ENCODE measurements at regions not wholly inside any gene's neighbourhood (a gene's known extent, or its start where the extent isn't known, plus 50 kb on each side); places are given as distances from the start of the nearest gene placed in this dataset.

GRCh38 chr11:114864896-114865295, 186.6 kb downstream of the NXPE2 start:
- H3K79me2 ChIP-seq (ENCODE audit: insufficient read depth, low read length) = no peaks in the 10 kb centered on the region
- H4K20me1 ChIP-seq (ENCODE audit: insufficient read depth, low read length) = no peaks in the 10 kb centered on the region
- DNase-seq (ENCODE audit: insufficient read length, low spot score, missing footprints) = no peak
- H3K27me3 ChIP-seq (ENCODE audit: insufficient read depth, low read length) = no peaks in the 10 kb centered on the region
- no peaks in the 10 kb centered on the region for H3K9me3 ChIP-seq (ENCODE audit: low read depth, low read length)
- no peak overlapping the region for H3K4me2 ChIP-seq (ENCODE audit: insufficient read depth, low read length)
- no peak overlapping the region for H3K27ac ChIP-seq (ENCODE audit: low read depth, low read length)
- no peaks in the 10 kb centered on the region for H3K4me1 ChIP-seq (ENCODE audit: insufficient read depth, low read length)
- no peak overlapping the region for H2AFZ ChIP-seq (ENCODE audit: low read length)
- no peaks in the 10 kb centered on the region for H3K36me3 ChIP-seq (ENCODE audit: insufficient read depth, low read length)
- no peak overlapping the region for H3K4me3 ChIP-seq (ENCODE audit: insufficient read depth, low read length)
- no peak for TF ChIP-seq CTCF (IDR thresholded peaks at IDR 0.05; ENCODE audit: extremely low read depth, low read depth, low read length)

DNA sequence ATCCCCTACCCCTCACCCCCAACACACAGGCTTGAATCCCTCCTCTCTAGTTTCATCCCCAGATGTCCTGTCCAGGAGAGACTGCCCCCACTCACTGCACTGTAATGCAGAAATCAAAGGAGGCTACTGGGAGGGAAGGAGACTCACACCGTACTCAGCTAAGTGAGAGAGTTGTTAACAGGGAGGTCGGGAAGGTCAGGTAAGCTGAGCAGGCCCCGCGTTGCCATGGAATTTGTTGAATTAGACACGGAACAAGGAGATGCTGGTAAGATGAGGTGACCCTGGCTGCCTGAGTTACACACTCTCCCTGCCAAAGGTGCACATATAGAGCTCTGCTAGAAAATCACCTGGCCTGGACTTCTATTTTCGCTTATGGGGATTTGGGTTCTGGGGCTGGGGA, 197.9 kb downstream of the NXPE2 start:
- no peak for DNase-seq (ENCODE audit: insufficient read length, low spot score, missing footprints)
- no peak for TF ChIP-seq CTCF (IDR thresholded peaks at IDR 0.05; ENCODE audit: extremely low read depth, low read depth, low read length)
- Histone ChIP-seq H4K20me1 (ENCODE audit: insufficient read depth, low read length) (no peaks in the 10 kb centered on the region), H3K4me3 (ENCODE audit: insufficient read depth, low read length) (no peak overlapping the region), H3K27ac (ENCODE audit: low read depth, low read length) (no peak overlapping the region), H3K4me2 (ENCODE audit: insufficient read depth, low read length) (no peak overlapping the region), H2AFZ (ENCODE audit: low read length) (no peak overlapping the region), H3K4me1 (ENCODE audit: insufficient read depth, low read length) (no peaks in the 10 kb centered on the region), H3K36me3 (ENCODE audit: insufficient read depth, low read length) (no peaks in the 10 kb centered on the region), H3K27me3 (ENCODE audit: insufficient read depth, low read length) (no peaks in the 10 kb centered on the region), H3K79me2 (ENCODE audit: insufficient read depth, low read length) (no peaks in the 10 kb centered on the region), H3K9me3 (ENCODE audit: low read depth, low read length) (no peaks in the 10 kb centered on the region)

- no peaks in the 10 kb centered on the region for H3K36me3 ChIP-seq (ENCODE audit: insufficient read depth, low read length)
- H3K27ac ChIP-seq (ENCODE audit: low read depth, low read length) = no peak overlapping the region
- no peaks in the 10 kb centered on the region for H3K4me1 ChIP-seq (ENCODE audit: insufficient read depth, low read length)
- no peak overlapping the region for H3K4me2 ChIP-seq (ENCODE audit: insufficient read depth, low read length)
- H3K79me2 ChIP-seq (ENCODE audit: insufficient read depth, low read length) = no peaks in the 10 kb centered on the region
- H2AFZ ChIP-seq (ENCODE audit: low read length) = no peak overlapping the region
- DNase-seq (ENCODE audit: insufficient read length, low spot score, missing footprints) = no peak
- no peaks in the 10 kb centered on the region for H3K27me3 ChIP-seq (ENCODE audit: insufficient read depth, low read length)
- H3K4me3 ChIP-seq (ENCODE audit: insufficient read depth, low read length) = no peak overlapping the region
- H3K9me3 ChIP-seq (ENCODE audit: low read depth, low read length) = no peaks in the 10 kb centered on the region
- H4K20me1 ChIP-seq (ENCODE audit: insufficient read depth, low read length) = no peaks in the 10 kb centered on the region
- no peak for TF ChIP-seq CTCF (IDR thresholded peaks at IDR 0.05; ENCODE audit: extremely low read depth, low read depth, low read length)
Observed at GRCh38 chr11:114877976-114878375, 199.6 kb downstream of the NXPE2 start.

GRCh38 chr11:114880442-114880841, 202.1 kb downstream of the NXPE2 start:
- H3K9me3 ChIP-seq (ENCODE audit: low read depth, low read length) = no peaks in the 10 kb centered on the region
- no peaks in the 10 kb centered on the region for H3K79me2 ChIP-seq (ENCODE audit: insufficient read depth, low read length)
- H3K4me2 ChIP-seq (ENCODE audit: insufficient read depth, low read length) = no peak overlapping the region
- H4K20me1 ChIP-seq (ENCODE audit: insufficient read depth, low read length) = no peaks in the 10 kb centered on the region
- H3K36me3 ChIP-seq (ENCODE audit: insufficient read depth, low read length) = no peaks in the 10 kb centered on the region
- no peaks in the 10 kb centered on the region for H3K4me1 ChIP-seq (ENCODE audit: insufficient read depth, low read length)
- DNase-seq (ENCODE audit: insufficient read length, low spot score, missing footprints) = no peak
- H3K27ac ChIP-seq (ENCODE audit: low read depth, low read length) = no peak overlapping the region
- H2AFZ ChIP-seq (ENCODE audit: low read length) = no peak overlapping the region
- no peaks in the 10 kb centered on the region for H3K27me3 ChIP-seq (ENCODE audit: insufficient read depth, low read length)
- H3K4me3 ChIP-seq (ENCODE audit: insufficient read depth, low read length) = no peak overlapping the region
- no peak for TF ChIP-seq CTCF (IDR thresholded peaks at IDR 0.05; ENCODE audit: extremely low read depth, low read depth, low read length)
